Left ventricle myocardium inferior (tissue), 1 donor: ENCODE measurements at regions not wholly inside any gene's neighbourhood (a gene's known extent, or its start where the extent isn't known, plus 50 kb on each side); places are given as distances from the start of the nearest gene placed in this dataset.

Experiments
- DNase-seq: peaks from one replicate; pipeline ENCODE4 v3.0.0-alpha.2; 2020
- H3K27ac ChIP-seq: fragments of 200-600 bp; replicated peaks from 2 replicates; pipeline ENCODE4 v1.8.0; 2021
- H3K27me3 ChIP-seq: fragments of 200-600 bp; 2 replicates; pipeline ENCODE4 v1.8.0; 2021; ENCODE audit warnings: low read depth
- H3K36me3 ChIP-seq: fragments of 200-600 bp; 2 replicates; pipeline ENCODE4 v1.8.0; 2021
- H3K4me1 ChIP-seq: fragments of 200-600 bp; 2 replicates; pipeline ENCODE4 v1.8.0; 2021
- H3K4me3 ChIP-seq: fragments of 200-600 bp; 2 replicates; pipeline ENCODE4 v1.8.0; 2021; ENCODE audit warnings: mild to moderate bottlenecking, moderate library complexity
- H3K9me3 ChIP-seq: fragments of 200-600 bp; replicated peaks from 2 replicates; pipeline ENCODE4 v1.8.0; 2021
- intact Hi-C: fragments of 100-400 bp; cut with micrococcal nuclease; formaldehyde crosslinking; loops from one replicate; pipeline ENCODE4 v1.11.0; 2022
- TF ChIP-seq, protein P1 (sequence below): fragments of 200-600 bp; IDR thresholded peaks from 2 replicates; pipeline ENCODE4 v1.8.0; 2021; ENCODE audit warnings: antibody characterized with exemption, mild to moderate bottlenecking, borderline replicate concordance
- donor health status: DM: no; HTN: yes; CAD: no; lungs with severe emphysema.

DNA sequence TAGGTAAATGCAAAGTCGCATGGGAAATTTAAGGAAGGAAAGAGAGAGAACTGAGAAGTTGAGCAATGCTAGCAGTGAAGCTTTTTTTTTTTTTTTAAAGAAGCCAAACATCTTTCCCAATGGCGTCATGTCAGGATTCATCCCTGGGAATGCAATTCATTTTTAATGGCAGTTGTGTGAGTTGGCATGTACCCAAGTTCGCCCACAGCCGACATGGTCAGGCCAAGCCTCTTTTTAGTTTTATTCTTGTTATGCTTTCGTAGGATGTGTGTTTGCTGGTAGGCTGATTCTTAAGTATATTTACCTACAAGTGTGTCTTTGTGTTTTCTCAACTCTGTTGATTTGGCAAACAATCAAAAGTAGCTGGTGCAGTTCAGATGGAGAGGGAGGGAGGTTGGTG, 127.6 kb upstream of the ITGA6 start:
- no peak overlapping the region for H3K4me3 ChIP-seq
- no peaks in the 10 kb centered on the region for H3K36me3 ChIP-seq
- H3K27me3 ChIP-seq = no peaks in the 10 kb centered on the region
- H3K4me1 ChIP-seq = peaks cover 9% of the 10 kb centered on the region
- intact Hi-C loops = no loop called here
- TF ChIP-seq, protein P1, sequence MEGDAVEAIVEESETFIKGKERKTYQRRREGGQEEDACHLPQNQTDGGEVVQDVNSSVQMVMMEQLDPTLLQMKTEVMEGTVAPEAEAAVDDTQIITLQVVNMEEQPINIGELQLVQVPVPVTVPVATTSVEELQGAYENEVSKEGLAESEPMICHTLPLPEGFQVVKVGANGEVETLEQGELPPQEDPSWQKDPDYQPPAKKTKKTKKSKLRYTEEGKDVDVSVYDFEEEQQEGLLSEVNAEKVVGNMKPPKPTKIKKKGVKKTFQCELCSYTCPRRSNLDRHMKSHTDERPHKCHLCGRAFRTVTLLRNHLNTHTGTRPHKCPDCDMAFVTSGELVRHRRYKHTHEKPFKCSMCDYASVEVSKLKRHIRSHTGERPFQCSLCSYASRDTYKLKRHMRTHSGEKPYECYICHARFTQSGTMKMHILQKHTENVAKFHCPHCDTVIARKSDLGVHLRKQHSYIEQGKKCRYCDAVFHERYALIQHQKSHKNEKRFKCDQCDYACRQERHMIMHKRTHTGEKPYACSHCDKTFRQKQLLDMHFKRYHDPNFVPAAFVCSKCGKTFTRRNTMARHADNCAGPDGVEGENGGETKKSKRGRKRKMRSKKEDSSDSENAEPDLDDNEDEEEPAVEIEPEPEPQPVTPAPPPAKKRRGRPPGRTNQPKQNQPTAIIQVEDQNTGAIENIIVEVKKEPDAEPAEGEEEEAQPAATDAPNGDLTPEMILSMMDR = no peak
- peaks cover 5% of the 10 kb centered on the region for H3K9me3 ChIP-seq
- no peak for DNase-seq
- H3K27ac ChIP-seq = no peak overlapping the region

DNA sequence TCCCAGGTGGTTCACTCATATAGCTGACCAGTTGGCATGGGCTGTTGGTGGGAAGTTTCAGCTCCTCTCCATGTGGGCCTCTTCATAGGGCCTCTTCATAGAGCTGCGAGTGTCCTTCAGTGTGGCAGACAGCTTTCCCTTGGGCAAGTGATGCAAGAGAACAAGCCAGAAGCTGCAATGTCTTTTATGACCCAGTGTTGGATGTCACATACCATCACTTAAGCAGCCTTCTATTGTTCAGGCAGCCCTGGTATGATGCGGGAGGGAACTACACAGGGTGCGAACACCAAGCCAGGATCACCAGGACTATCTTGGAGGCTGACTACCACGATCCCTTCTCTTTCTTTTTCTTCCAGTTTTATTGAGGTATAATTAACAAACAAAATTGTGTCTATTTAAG, 126.5 kb upstream of the ITGA6 start:
- H3K9me3 ChIP-seq = peaks cover 5% of the 10 kb centered on the region
- no peaks in the 10 kb centered on the region for H3K36me3 ChIP-seq
- no peaks in the 10 kb centered on the region for H3K27me3 ChIP-seq
- no peak for DNase-seq
- H3K4me1 ChIP-seq = peaks cover 6% of the 10 kb centered on the region
- no peak overlapping the region for H3K4me3 ChIP-seq
- no peak overlapping the region for H3K27ac ChIP-seq
- intact Hi-C loops = no loop called here
- TF ChIP-seq, protein P1 = no peak

DNA sequence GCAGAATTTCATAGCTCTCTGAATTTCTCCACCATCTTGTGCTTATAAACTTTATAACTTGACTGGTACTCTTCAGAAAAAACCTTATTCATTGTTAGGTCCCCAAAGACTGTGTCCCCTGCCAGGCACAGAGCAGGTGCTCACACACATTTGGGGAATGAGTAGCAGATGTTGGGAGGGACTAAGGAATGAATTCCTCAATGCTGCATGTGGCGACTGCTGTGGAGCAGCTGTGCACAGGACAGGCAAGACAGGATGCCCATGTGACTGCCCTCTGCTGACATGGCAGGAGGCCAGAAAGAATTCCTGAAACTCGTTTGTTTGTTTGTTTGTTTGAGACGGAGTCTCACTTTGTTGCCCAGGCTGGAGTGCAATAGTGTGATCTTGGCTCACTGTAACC, 122.3 kb upstream of the ITGA6 start:
- H3K27ac ChIP-seq = no peak overlapping the region
- H3K27me3 ChIP-seq = no peaks in the 10 kb centered on the region
- peaks cover 23% of the 10 kb centered on the region for H3K4me1 ChIP-seq
- no peak overlapping the region for H3K4me3 ChIP-seq
- H3K9me3 ChIP-seq = peaks cover 5% of the 10 kb centered on the region
- intact Hi-C loops = no loop called here
- H3K36me3 ChIP-seq = no peaks in the 10 kb centered on the region
- DNase-seq = no peak
- TF ChIP-seq, protein P1 = no peak

DNA sequence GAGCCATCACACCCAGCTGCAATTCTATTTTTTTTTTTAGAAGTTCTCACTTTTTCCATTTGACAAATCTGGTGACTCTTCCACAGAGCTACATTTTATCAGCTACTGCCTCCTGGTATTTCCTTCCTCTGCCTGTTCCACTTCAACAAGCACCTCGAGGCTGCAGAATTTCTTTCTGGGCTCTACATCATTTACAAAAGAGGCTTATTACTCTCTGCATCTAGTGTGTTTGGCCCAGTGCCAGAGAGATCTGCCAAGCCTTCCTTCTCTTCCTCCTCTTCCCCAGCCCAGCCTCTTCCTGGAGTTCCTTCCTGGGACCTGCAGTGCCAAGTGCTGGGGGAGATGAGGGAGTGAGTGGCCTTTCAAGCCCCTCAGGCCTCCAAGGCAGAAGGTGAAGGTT, 119.6 kb upstream of the ITGA6 start:
- H3K27me3 ChIP-seq = no peaks in the 10 kb centered on the region
- H3K27ac ChIP-seq = peak overlapping the region; percentile 74
- H3K4me1 ChIP-seq = peaks cover 38% of the 10 kb centered on the region
- no peaks in the 10 kb centered on the region for H3K9me3 ChIP-seq
- no peak overlapping the region for H3K4me3 ChIP-seq
- peak; percentile 36 for DNase-seq
- TF ChIP-seq, protein P1 = no peak
- no peaks in the 10 kb centered on the region for H3K36me3 ChIP-seq
- intact Hi-C loops = no loop called here

DNA sequence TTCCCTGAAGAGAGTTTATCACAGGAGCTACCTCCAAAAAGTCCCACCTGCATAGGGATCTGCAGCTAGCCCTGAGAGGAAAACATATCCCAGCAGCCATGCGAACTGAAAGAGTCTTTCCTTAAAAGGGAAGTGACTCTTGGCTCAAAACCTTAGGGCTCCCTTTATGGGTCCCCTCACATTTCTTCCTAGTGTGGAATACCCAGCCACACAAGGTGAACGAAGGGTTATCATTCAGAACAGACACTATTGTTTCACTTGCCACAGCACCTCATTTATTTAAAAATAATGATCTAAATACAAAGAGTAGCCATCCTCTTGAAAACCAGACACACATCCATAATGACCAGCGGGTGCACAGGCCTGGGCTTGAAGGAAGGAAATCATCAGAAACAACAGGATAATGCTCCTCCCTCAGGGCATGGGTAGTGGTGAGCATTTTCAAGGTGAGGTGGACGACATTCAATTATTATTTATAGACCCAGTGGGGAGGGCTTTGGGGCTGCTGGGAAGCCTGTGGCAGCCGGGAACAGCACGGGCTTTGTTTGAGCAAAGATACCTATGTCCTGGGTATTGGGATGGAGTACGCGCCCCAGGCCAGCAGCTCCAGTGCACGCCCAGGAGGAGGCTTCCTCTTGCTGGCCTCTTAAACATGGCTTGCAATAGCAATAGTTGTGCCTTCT, 119.0 kb upstream of the ITGA6 start:
- TF ChIP-seq, protein P1 = peak; percentile 12
- intact Hi-C loops = no loop called here
- peak overlapping the region; percentile 74 for H3K27ac ChIP-seq
- H3K4me3 ChIP-seq = no peak overlapping the region
- no peak for DNase-seq
- no peaks in the 10 kb centered on the region for H3K9me3 ChIP-seq
- H3K27me3 ChIP-seq = no peaks in the 10 kb centered on the region
- H3K4me1 ChIP-seq = peaks cover 38% of the 10 kb centered on the region
- H3K36me3 ChIP-seq = no peaks in the 10 kb centered on the region
